Activated CD4-positive, alpha-beta T cell treated with anti-CD3 and anti-CD28 coated beads, Interleukin-2, amount 50 U/mL, for 1 hour (primary cell): ENCODE measurements at regions not wholly inside any gene's neighbourhood (a gene's known extent, or its start where the extent isn't known, plus 50 kb on each side); places are given as distances from the start of the nearest gene placed in this dataset.

Experiments used
- DNase-seq: peaks from one replicate; pipeline ENCODE4 v3.0.0-alpha.2; 2020

DNA sequence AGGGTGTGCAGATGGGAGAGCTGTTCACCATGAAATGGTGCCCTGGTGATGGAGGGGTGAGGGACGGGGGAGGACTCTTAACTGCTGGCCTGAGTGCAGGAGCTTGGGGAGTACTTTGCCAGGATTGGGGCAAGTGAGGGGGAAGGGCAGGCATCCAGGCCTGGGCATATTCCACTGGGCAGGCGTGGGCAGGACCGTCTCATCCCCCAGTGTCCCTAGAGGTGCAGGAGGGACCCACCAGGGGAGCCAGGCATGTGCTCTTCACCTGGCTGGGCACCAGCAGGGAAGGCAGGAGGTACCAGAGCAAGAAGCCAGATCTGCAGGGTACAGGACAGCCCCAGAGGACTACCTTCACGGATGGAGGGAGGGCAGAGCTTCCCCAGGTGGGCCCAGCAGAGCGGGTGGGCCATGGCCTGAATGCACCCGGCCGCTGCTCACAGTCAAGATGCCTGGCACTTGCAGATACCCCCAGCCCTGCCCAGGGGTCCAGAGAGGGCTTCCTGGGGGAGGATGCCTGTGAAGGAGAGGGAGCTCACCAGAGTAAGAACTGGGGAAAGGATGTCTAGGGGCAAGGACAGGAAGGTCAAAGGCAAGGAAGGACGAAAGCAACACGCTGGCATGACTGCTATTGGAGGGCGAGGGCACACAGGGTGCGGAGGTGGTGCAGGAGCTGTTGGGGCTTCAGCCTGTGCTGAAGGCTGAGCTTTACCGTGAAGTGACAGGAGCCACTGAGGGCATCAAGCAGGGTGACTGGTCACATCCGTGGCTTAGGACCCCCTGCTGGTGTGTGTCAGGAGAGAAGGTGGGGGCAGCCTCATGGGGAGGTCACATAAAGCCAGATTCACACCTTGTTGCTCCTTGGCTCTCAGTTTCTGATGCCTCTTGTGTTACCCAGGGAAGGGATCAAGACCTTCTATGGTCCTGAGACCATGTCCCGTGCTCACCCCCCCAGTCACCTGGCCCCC lies 68.2 kb upstream of the NKX1-1 start:
- DNase-seq = no peak

- no peak for DNase-seq
These were observed 67.5 kb upstream of the NKX1-1 start for GRCh38 chr4:1473718-1474117.

DNA sequence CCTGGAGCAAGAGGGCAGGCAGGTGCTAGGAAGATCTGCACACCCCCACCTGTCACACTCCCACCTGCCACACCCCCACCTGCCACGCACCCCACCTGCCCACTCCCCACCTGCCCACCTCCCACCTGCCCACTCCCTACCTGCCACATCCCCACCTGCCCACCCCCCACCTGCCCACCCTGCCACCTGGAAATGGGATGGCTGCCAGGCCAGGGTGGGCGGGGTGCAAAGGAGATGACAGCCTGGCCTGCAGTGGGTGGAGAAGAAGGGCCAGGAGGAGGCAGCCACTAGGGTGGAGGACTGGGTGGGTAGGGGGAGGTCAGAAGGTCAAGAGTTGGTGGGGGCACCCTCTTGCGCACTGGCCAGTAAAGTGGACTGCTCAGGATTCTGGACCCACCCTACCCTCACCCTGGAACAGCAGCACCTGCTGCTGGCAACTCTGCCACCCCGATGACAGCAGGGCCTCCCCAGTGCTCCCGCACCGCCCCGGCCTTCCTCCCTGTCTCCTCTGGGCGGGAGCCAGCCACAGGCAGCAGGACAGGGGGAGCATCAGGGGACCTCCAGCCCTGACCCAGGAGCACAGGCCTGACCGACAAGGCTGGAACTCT lies 66.8 kb upstream of the NKX1-1 start:
- DNase-seq = no peak

DNA sequence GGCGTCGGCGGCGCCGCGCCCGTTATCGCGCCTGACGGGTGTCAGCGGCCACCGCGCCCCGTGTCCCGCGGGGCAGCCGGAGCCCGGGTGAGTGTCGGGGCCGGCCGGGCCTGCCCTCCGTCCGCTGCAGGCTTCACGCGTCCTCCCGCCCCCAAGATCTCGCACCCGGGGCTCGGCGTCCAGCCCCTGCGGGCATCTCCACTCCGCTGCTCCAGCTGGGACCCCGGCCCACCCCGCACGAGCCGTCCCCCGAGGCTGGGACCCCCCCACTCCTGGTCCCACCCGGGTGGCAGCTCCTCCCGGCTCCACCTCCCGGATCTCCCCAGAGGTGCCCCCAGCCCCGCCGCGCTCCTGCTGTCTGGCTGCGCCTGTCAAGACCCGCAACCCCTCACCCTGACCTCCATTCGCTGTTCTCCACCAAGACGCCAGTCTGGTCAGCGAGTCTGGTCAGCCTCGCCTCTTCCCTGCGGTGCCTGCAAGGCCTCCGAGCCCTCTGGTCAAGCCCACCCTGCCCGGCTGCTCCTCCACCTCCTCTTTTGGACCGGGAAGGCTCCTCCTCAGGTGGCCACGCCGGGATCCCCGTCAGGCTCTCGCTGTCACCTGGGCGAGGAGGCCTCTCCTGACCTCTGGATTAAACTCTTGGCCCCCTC lies 66.0 kb upstream of the NKX1-1 start:
- no peak for DNase-seq

DNA sequence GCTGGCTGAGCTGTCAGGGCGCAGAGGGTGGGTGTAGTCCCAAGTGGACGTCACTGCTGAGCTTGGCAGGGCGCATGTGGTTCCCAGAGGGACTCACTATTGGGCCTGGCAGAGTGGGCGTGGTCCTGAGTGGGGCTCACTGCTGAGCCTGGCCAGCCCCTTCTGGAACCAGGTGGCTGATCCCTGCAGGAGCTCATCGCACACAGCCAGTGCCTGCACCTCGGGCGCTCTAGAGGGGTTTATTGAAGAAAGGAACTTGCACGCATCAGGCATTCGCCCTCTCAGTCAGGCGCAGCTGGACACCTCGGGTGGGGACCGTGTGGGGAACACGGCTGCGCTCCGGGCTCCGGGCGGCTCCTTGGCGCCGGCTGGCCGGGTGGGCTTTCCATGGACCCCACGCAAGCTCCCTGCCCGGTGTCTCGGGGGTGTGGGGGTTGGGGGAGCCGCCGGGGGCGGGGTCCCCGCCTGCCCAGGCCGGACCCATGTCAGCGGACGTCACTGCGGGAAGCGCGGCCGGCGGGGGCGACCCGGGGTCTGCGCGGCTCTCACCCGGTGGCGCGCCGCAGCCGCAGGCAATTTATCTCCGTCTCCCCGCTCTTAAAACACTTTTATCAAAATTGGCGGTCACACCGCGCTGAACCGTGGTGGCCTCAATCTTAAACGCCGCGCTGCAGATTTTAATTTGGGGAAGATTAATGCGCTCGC lies 65.4 kb upstream of the NKX1-1 start:
- DNase-seq = no peak

DNA sequence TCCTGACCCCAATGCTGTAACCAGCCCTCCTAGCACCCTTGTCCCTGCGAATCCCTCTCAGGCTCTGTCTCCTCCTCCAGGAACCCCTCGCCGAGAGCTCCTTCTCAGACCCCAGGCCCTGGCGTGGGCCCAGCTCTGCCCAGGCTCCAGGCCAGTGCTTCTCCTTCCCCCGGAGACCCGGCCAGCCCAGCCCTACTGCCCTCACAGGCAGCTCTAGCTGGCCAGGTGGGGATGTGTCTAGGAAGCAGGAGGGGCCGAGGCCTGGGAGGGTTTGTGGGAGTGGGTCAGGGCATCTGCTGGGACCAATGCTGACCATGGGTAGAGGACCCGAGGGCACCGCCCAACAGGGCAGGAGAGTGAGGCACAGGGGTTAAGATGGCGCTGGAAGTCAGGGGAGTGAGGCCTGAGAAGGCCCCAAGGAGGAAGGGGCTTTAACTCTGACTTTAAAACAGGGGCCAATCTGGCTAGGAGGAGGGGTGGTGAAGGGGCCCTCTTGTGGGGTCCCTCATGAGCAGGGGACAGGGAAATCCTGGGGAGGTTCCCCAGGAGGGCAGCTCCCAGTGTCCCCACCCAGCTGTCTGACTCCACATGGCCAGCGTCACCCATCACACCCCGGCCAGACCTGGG lies 64.7 kb upstream of the NKX1-1 start:
- no peak for DNase-seq

- no peak for DNase-seq
These were observed 64.1 kb upstream of the NKX1-1 start for GRCh38 chr4:1470393-1470670.

- DNase-seq = no peak
These were observed 63.6 kb upstream of the NKX1-1 start for GRCh38 chr4:1469607-1470392.

DNA sequence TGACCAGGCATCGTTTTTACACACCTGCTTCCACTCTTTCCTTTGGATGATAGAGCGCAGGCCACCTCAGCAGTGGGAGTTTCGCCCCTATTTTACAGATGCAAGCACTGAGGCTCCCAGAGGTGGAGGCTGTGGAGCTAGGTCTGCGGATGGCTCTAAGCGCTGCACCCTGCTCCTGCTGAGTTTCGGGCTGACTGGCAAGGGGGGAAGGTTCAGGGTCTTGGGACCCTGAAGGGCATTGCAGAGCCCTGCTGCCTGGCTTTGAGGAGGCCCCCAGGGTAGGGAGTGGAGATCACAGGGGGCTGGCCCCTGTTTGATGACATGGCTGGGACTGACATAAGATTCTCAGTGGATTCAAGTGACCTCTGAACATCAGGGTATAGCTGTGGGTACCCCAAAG lies 62.8 kb upstream of the NKX1-1 start:
- no peak for DNase-seq

DNA sequence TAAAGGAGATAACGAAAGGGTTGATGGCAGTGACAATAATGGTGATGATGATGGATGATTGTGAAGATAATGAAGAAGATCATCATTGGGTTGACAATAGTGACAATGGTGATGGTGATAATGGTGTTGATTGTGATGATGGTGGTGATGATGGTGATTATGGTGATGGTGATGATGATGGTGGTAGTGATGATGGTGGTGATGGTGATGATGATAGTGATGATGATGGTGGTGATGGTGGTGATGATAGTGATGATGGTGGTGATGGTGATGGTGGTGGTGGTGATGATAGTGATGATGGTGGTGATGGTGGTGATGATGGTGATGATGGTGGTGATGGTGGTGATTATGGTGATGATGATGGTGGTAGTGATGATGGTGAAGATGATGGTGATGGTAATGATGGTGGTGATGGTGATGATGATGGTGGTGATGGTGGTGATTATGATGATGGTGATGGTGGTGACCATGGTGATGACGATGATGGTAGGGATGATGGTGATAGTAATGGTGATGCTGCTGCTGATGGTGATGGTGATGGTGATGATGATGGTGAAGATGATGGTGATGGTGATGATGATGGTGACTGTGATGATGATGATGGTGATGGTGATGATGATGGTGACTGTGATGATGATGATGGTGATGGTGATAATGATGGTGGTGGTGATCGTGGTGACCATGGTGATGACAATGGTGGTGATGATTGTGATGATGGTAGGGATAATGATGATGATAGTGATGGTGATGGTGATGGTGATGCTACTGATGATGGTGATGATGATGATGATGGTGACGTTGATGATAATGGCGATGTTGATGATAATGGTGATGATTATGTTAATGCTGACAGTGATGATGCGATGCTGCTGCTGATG lies 61.6 kb upstream of the NKX1-1 start:
- no peak for DNase-seq

DNA sequence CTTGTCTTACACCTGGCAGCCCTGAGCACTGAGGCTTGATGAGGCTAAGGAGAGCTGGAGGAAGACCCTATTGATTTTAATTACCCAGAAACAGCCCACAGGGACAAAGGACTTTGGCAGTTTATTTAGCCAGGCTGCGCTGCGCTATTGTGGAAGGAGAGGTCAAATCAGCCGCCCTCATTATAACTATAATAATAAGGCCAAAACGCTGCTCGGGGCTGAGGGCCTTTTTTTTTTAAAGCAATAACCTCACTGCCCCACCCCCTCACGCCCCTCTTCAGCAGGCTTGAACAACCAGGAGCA lies 60.6 kb upstream of the NKX1-1 start:
- no peak for DNase-seq

GRCh38 chr4:1466034-1466862 lies 60.0 kb upstream of the NKX1-1 start:
- no peak for DNase-seq

DNA sequence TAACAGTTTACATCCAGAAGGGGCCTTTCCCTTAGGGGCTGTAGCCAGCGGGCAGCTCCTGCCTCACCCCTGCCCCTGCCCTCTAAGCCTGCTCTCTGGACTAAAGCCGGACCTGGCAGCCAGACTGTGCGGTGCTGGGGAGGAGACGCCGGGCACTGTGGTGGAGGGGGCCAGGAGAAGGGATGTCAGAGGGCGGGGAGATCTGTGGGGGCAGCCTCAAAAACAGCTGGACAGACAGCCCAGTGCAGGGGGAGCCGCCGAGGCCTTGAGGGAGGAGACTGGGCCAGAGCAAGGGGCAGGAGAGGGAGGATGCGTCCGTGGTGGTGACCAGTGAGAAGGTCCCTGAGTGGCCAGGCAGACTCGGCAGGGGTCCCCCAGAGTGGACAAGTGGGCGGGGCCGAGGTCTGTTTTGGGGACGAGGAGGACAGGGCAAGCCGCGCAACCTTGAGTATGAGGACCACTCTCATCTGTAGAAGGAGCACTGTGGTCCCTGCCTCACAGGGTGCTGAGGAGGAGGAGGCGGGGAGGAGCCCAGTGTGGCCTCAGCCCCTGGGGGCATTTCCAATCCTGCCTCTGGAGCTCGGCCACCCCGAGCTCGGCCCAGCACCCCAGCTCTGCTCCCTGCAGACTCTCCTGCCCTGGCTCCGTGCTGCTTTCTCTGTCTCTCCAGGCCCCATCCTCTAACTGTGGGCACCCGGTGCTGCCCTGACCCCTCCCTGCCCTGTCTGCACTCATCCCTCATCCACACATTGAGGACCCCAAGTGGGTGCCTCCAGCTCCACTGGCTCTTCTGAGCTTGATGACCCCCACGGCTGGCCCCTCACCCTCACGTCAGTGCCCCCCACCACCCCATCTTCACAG lies 59.2 kb upstream of the NKX1-1 start:
- DNase-seq = no peak

- DNase-seq = no peak
These were observed 58.4 kb upstream of the NKX1-1 start for GRCh38 chr4:1464581-1465171.

DNA sequence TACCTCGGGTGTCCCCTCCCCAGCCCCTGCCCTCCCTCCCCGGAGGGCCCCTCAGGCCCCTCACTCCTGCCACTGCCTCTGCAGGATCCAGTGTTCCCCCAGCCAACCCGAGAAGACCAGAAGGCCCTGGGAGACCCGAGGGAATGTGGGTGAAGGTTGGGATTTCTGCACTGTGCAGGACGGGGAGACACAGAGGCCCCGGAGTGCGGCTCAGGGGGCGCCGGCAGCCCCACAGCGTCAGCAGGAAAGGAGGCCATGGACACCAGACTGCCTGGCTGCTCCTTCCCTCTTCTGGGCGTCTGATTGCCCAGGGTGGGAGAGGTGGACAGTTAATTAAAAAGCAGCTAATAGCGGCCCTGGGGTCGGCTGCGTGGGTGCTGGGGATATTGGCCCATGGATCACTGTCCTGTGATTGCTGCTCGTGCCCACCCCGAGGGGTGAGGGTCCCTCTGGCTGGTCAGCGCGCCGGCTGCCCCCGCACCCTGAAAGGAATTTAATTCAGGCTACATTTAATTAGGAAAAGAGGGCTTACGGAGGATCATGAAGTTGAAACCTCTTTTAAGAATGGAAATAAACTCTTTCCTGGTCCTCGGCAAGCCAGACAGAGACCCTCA lies 57.8 kb upstream of the NKX1-1 start:
- DNase-seq = no peak

DNA sequence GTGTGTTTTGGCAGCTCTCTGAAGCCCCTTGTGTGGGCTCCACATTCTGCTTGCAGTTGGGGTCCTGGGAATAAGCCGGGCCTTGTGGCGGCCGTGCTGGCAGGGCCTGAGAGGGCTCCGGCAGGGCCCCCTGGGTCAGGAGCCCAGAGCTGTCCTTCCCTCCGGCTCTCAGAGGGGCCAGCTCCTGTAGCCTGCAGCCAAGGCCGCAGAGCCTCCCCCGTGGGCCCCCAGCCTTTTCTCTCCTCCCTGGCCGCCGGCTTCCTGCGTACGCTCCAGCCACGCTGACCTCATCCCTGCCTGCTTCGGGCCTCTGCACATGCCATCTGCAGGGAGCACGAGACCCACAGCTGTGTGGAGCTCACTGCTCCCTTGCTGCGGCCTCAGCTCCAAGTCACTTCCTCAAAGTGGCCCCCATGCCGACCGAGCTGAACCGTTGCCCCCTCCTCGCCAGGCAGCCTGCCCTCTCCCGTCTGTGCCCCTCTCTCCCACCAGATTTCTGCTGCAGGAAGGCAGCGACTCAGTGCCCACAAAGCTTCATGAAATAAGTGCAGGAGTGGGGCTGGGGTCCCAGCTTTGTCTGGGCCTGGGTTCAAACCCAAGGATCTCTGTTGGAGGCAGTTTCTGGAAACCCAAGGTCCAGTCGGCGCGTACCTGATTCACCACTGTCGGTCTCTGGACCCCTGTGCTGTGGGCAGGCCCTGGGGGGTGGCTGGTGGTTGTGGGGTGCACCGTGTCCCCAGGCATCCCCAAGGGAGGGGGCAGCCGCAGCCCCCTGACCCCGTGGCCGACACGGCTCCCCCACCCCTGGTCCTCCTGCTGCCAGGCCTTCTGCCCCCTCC lies 57.1 kb upstream of the NKX1-1 start:
- no peak for DNase-seq

DNA sequence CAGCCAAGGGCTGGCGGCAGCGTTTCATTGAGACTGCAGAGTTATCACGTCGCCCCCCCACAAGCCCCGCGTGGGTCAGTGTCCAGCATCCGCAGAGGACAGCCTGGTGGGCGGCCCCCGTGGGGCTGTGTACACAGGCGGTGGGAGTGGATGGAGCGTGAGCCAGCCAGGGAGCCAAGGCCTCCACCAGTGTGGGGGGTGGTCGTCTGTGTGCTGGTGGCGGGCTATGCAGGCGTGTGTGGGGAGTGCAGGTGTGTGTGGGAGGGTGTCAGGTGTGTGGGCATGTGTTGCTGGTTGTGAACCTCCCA lies 56.5 kb upstream of the NKX1-1 start:
- no peak for DNase-seq
